Activated CD8-positive, alpha-beta memory T cell treated with anti-CD3 and anti-CD28 coated beads for 36 hours (primary cell): ENCODE measurements at regions not wholly inside any gene's neighbourhood (a gene's known extent, or its start where the extent isn't known, plus 50 kb on each side); places are given as distances from the start of the nearest gene placed in this dataset.

ENCODE experiments used
- CTCF ChIA-PET: fragments of 350-600 bp; sonication (Branson Sonifier 250); formaldehyde crosslinking; loops from one replicate; lab custom pipeline; 2021; ENCODE audit warnings: antibody characterized with exemption; lab: Charles Lee
- POLR2A ChIA-PET: fragments of 350-600 bp; sonication (Branson Sonifier 250); formaldehyde crosslinking; loops from one replicate; lab custom pipeline; 2021; ENCODE audit warnings: antibody characterized with exemption; lab: Charles Lee

GRCh38 chr6:132933090-132933489, 118.7 kb downstream of the RPS12 start:
- ChIA-PET CTCF (no interaction called here), POLR2A (no interaction called here)

GRCh38 chr6:132934496-132934895, 120.1 kb downstream of the RPS12 start:
- ChIA-PET CTCF (no interaction called here), POLR2A (no interaction called here)

- ChIA-PET CTCF (interaction anchor here (0.6 kb wide), 1 partner anchor 183 kb away, joined by 3 read pairs; no protein-coding TSS in a partner anchor), POLR2A (no interaction called here)
Measured at GRCh38 chr6:132936646-132937045, 122.3 kb downstream of the RPS12 start.

GRCh38 chr6:132937466-132937906, 123.1 kb downstream of the RPS12 start:
- ChIA-PET POLR2A (no interaction called here), CTCF (no interaction called here)

DNA sequence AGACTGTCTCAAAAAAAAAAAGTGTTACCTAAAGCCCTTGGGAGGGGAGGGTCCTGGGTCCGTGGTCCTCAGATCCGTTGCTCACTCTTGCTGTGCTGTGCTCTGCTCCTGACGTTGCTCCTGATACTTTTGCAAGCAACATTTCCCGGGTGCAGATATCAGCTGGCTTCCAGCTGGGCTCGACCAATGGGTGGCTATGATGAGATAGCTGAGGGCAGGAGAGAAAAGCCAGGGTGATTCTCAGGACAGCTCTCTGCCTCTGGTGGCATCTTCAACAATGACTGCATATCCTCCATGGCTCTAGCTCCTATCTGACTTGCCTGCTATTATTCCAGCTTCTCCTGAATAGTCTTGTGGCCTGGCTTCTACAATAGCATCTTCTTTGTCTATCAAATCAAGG, 134.5 kb downstream of the RPS12 start:
- ChIA-PET POLR2A (no interaction called here), CTCF (no interaction called here)

DNA sequence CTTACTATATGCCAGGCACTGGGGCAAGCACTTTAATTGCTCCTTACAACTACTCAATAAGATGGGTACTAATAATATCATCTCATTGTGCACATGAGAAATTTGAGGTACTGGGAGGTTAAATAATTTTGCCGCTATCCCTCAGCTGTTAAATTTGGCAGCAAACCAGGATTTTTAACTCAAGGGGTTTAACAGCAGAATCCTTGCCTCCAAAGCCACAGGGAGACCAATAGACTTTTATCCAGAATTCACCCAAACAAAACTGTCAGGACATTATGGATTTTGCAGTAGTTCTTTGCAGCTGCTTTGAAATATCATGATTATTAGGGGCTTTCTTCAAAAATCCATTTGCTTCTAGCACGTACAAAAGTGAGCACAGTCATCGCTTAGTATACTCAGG, 136.2 kb downstream of the RPS12 start:
- ChIA-PET POLR2A (no interaction called here), CTCF (no interaction called here)

DNA sequence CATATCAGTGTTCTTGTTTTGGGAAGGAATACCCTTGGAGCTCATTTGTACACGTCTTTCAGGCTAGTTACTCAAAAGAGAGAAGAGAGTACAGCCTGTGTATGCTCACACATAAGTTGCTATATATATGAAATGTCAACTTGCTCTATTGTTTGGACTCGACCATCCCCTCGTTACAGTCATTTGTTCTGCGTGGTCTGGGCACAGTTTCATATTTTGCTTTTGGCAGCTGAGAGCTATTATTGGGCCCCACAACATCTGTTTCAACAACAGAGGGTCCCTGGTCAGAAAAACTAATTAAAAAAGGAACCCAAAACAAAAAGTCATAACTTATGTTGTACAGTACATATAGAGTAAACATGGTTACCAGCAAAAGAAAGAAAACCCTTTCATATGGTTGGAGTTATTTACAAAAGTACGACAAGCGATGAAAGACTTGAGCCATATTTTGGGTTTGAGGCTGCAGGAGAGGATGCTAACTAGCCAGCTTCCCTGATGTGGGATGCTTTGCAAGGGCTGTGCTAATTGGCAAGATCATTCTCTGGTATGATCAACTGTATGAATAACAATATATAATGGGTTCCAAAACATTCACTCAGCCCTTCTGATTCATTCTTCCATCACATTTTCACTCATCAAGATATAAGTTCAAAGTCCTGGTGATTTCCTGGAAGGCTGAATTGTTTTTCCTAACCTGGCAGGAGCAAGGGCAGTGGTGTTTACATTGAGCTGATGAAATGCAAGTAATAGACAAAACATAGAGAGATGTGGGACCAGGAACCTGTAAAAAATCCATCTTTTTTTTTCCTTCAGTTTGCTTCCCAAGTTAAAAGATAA, 137.9 kb downstream of the RPS12 start:
- POLR2A ChIA-PET, result no interaction called here
- CTCF ChIA-PET, result interaction anchor here (0.7 kb wide), 1 partner anchor 10 kb away, joined by 3 read pairs; no protein-coding TSS in a partner anchor

- POLR2A ChIA-PET, result no interaction called here
- CTCF ChIA-PET, result no interaction called here
Measured at GRCh38 chr6:132952986-132953385, 138.6 kb downstream of the RPS12 start.

- POLR2A ChIA-PET, result no interaction called here
- CTCF ChIA-PET, result no interaction called here
Measured at GRCh38 chr6:132954222-132954621, 139.9 kb downstream of the RPS12 start.

DNA sequence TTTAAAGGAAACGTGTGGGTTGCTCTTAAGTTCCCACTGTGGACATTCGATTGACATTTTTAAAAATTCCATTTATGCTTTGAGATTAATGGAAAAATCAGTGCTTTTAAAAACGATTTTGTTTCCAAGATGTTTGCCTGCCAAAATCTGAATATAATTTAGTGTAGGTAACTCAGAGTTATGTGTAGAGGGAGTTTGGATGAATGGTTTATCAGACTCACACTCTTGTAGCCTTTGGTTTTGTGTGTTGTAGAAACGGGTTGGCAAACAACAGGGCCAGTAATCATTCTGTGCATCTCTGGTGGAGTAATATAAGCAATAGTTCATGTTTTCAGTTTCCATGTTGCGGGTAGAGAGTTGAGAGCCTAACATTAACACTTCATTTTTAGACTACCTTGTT, 140.6 kb downstream of the RPS12 start:
- CTCF ChIA-PET, result interaction anchor here (0.6 kb wide), 2 partner anchors 18 to 134 kb away, joined by 3 to 4 read pairs; no protein-coding TSS in a partner anchor
- POLR2A ChIA-PET, result no interaction called here

GRCh38 chr6:132959639-132960326, 145.4 kb downstream of the RPS12 start:
- ChIA-PET CTCF (no interaction called here), POLR2A (no interaction called here)

DNA sequence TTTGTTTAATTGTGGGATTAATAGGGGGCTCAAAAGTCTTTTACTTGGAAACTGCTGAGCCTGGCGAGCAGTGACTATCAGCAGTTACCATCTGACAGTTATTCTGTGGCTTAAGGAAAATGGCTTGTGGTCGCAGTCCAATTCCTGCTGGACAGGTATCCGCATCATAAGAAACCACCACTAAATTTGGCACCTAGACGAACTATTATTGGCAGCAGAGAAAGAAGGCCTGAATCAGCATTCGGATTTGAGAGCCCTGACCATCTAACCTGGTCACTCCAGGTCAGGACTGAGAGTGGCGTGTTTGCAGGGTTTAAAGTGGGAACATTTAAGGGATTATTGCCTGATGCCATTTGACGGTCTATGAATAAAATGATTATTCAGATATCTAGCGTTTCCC, 146.4 kb downstream of the RPS12 start:
- CTCF ChIA-PET, result no interaction called here
- POLR2A ChIA-PET, result no interaction called here

DNA sequence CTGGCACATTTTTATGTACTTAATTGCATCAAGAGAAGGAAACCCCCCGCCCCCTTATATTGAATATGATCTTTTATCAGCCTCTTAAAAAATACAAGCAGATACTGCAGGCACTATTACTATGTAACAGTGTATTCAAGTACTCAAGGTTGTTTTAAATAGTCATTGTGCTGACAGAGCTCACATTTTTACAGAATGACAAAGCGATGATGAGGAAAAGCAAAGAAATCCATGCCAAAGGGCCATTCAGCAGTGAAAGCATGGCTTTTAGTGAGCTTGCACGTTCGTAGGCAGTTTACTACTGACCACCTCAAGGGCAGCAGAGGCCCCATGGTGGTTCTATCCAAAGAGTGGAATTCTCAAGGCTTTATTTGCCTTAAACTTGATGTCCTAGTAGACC, 146.8 kb downstream of the RPS12 start:
- ChIA-PET CTCF (no interaction called here), POLR2A (no interaction called here)

GRCh38 chr6:132961610-132962009, 147.2 kb downstream of the RPS12 start:
- POLR2A ChIA-PET, result no interaction called here
- CTCF ChIA-PET, result interaction anchor here (0.7 kb wide), 1 partner anchor 10 kb away, joined by 3 read pairs; no protein-coding TSS in a partner anchor

- POLR2A ChIA-PET, result no interaction called here
- CTCF ChIA-PET, result interaction anchor here (0.5 to 1.4 kb wide), 2 partner anchors 293 to 953 kb away, joined by 3 to 5 read pairs; no protein-coding TSS in a partner anchor
Measured at GRCh38 chr6:132962936-132963868, 148.8 kb downstream of the RPS12 start.

- ChIA-PET POLR2A (no interaction called here), CTCF (no interaction called here)
Measured at GRCh38 chr6:132964101-132964867, 149.9 kb downstream of the RPS12 start.

DNA sequence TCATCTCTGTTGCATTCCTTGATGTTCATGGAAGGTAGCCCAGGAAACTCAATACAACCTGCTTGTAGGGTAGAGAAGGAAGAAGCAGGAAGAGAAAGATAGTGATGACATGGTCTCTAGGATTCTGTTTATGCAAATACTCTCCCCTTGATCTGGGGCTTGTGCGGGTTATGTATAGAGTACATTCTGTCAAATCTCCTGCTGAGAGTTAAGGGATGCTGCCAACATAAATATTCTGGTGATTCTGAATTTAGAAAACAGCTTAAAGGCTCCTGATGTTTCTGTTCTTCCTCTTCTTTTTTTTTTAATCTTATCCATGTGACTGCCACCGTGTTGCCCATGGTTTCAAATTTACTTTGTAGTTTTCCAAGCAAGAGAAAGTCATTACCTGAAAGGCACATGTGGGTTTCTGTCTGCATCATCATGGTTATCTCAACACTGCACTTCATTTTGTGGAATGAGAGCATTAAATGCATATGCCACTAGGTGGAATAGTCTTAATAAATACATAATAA, 150.6 kb downstream of the RPS12 start:
- POLR2A ChIA-PET, result no interaction called here
- CTCF ChIA-PET, result no interaction called here

DNA sequence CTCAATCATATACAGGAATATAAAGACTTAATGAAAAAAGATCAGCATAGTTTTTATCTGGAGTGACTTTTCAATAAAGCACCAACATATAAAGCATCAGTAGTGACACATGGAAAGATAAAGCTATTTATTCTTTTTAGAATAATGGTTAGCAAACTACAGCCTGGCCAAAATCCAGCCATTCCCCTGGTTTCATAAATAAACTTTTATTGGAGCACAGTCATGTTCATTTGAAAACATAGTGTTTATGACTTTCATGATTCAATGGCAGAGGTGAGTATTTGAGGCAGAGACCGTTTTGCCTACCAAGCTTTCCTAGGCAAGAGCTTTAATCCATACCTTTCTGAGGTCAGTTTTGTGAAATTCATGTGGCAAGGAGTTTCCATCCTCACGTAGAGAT, 153.5 kb downstream of the RPS12 start:
- ChIA-PET CTCF (no interaction called here), POLR2A (no interaction called here)
